ENCODE measurements at regions not wholly inside any gene's neighbourhood (a gene's known extent, or its start where the extent isn't known, plus 50 kb on each side); places are given as distances from the start of the nearest gene placed in this dataset.

- Histone ChIP-seq H3K4me3 (no peak overlapping the region), H3K36me3 (no peaks in the 10 kb centered on the region), H3K27me3 (no peaks in the 10 kb centered on the region), H3K9me3 (no peaks in the 10 kb centered on the region), H3K4me1 (no peaks in the 10 kb centered on the region), H3K27ac (no peak overlapping the region)
- DNase-seq (ENCODE audit: low spot score in 2 of 2) = no peak
- TF ChIP-seq POLR2A (IDR thresholded peaks at IDR 0.05) (no peak), EP300 (IDR thresholded peaks at IDR 0.05) (no peak), CTCF (IDR thresholded peaks at IDR 0.05) (no peak)
Observed at GRCh38 chr1:177368255-177368654, 197.5 kb downstream of the BRINP2 start.

GRCh38 chr1:177366091-177366490 is 195.3 kb downstream of the BRINP2 start:
- H3K4me1 ChIP-seq = no peaks in the 10 kb centered on the region
- WGBS, 2 donors = 60 to 72% methylated on average over 2 of the region's 2 CpGs
- H3K27ac ChIP-seq = no peak overlapping the region
- no peaks in the 10 kb centered on the region for H3K9me3 ChIP-seq
- H3K36me3 ChIP-seq = no peaks in the 10 kb centered on the region
- DNase-seq (ENCODE audit: low spot score in 2 of 2) = no peak
- no peak overlapping the region for H3K4me3 ChIP-seq
- H3K27me3 ChIP-seq = no peaks in the 10 kb centered on the region
- TF ChIP-seq CTCF (IDR thresholded peaks at IDR 0.05) = no peak
- TF ChIP-seq EP300 (IDR thresholded peaks at IDR 0.05) = no peak
- TF ChIP-seq POLR2A (IDR thresholded peaks at IDR 0.05) = no peak

GRCh38 chr1:177360791-177361190 is 190.0 kb downstream of the BRINP2 start:
- Histone ChIP-seq H3K9me3 (no peaks in the 10 kb centered on the region), H3K27me3 (no peaks in the 10 kb centered on the region), H3K27ac (no peak overlapping the region), H3K4me3 (no peak overlapping the region), H3K4me1 (no peaks in the 10 kb centered on the region), H3K36me3 (no peaks in the 10 kb centered on the region)
- TF ChIP-seq POLR2A (IDR thresholded peaks at IDR 0.05) (no peak), EP300 (IDR thresholded peaks at IDR 0.05) (no peak), CTCF (IDR thresholded peaks at IDR 0.05) (no peak)
- no peak for DNase-seq (ENCODE audit: low spot score in 2 of 2)
- WGBS, 2 donors = 89 to 93% methylated on average over 2 of the region's 2 CpGs

- TF ChIP-seq CTCF (IDR thresholded peaks at IDR 0.05) (no peak), EP300 (IDR thresholded peaks at IDR 0.05) (no peak), POLR2A (IDR thresholded peaks at IDR 0.05) (no peak)
- no peaks in the 10 kb centered on the region for H3K4me1 ChIP-seq
- no peak overlapping the region for H3K27ac ChIP-seq
- H3K27me3 ChIP-seq = no peaks in the 10 kb centered on the region
- WGBS, 2 donors = 65 to 86% methylated on average over 4 of the region's 4 CpGs
- no peaks in the 10 kb centered on the region for H3K9me3 ChIP-seq
- DNase-seq (ENCODE audit: low spot score in 2 of 2) = no peak
- H3K36me3 ChIP-seq = no peaks in the 10 kb centered on the region
- H3K4me3 ChIP-seq = no peak overlapping the region
Observed at GRCh38 chr1:177356674-177357435, 186.1 kb downstream of the BRINP2 start.

- Histone ChIP-seq H3K9me3 (no peaks in the 10 kb centered on the region), H3K36me3 (no peaks in the 10 kb centered on the region), H3K4me1 (no peaks in the 10 kb centered on the region), H3K4me3 (no peak overlapping the region), H3K27ac (no peak overlapping the region), H3K27me3 (no peaks in the 10 kb centered on the region)
- no peak for DNase-seq (ENCODE audit: low spot score in 2 of 2)
- whole genome bisulfite sequencing, 2 donors = 19 to 36% methylated on average over 2 of the region's 2 CpGs
- TF ChIP-seq EP300 (IDR thresholded peaks at IDR 0.05) (no peak), CTCF (IDR thresholded peaks at IDR 0.05) (peak in 4 of 5 experiments; percentile 5 to 33 (median 26)), POLR2A (IDR thresholded peaks at IDR 0.05) (no peak)
Observed at GRCh38 chr1:177355575-177355974, 184.8 kb downstream of the BRINP2 start.

Measured in tibial nerve (tissue), 4 donors.